Astrocyte (in vitro differentiated cells and primary cell): ENCODE measurements at regions not wholly inside any gene's neighbourhood (a gene's known extent, or its start where the extent isn't known, plus 50 kb on each side); places are given as distances from the start of the nearest gene placed in this dataset.

Experiments
- EZH2 ChIP-seq: IDR thresholded peaks from 2 replicates; pipeline ENCODE4 v1.6.1; 2012; ENCODE audit warnings: mild to moderate bottlenecking, low read length, inconsistent platforms; ENCODE audit not compliant: insufficient read depth
- TF ChIP-seq, protein P1 (sequence below): IDR thresholded peaks from 2 replicates; pipeline ENCODE4 v1.5.1; 2011; ENCODE audit warnings: low read depth, mild to moderate bottlenecking, inconsistent platforms, low read length, moderate library complexity; ENCODE audit not compliant: insufficient read depth

DNA sequence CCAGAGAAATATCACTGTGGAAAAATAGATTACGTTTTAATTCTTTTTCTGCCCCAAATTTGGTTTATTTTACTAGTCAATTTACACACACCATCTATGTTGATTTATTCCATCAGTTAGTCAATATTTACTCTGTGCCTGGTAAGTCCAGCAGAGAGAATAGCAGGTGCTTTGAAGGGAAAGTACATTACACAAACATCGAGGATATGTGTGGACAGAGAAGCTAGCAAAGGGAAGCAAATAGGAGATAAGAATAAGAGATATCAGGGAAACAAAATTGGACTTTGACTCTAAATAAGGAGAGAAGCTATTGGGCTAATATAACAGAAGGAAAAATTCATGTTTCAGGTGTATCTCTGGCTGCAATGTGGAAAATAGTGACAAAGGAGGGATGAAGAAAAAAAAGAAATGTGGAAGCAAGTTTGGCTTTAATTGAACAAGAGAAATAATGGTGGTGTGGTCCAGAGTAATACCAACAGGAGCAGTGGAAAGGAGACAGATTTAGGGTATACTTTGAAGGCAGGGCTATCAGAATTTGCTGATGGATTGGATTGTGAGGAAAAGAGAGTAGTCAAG lies 587.7 kb upstream of the CDH6 start:
- TF ChIP-seq, protein P1, sequence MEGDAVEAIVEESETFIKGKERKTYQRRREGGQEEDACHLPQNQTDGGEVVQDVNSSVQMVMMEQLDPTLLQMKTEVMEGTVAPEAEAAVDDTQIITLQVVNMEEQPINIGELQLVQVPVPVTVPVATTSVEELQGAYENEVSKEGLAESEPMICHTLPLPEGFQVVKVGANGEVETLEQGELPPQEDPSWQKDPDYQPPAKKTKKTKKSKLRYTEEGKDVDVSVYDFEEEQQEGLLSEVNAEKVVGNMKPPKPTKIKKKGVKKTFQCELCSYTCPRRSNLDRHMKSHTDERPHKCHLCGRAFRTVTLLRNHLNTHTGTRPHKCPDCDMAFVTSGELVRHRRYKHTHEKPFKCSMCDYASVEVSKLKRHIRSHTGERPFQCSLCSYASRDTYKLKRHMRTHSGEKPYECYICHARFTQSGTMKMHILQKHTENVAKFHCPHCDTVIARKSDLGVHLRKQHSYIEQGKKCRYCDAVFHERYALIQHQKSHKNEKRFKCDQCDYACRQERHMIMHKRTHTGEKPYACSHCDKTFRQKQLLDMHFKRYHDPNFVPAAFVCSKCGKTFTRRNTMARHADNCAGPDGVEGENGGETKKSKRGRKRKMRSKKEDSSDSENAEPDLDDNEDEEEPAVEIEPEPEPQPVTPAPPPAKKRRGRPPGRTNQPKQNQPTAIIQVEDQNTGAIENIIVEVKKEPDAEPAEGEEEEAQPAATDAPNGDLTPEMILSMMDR = no peak
- TF ChIP-seq EZH2 = no peak
